WTC11 (cell line): ENCODE measurements at regions not wholly inside any gene's neighbourhood (a gene's known extent, or its start where the extent isn't known, plus 50 kb on each side); places are given as distances from the start of the nearest gene placed in this dataset.

ENCODE experiments used
- ATAC-seq: fragments of 200-7000 bp; cut with Tn5 transposase; 2 replicates; pipeline ENCODE4 v1.10.0; 2021; ENCODE audit warnings: mild to moderate bottlenecking, moderate library complexity
- CTCF ChIA-PET: fragments of 300-600 bp; sonication (Branson Sonifier 250); formaldehyde crosslinking; loops from one replicate; lab custom pipeline; 2021; ENCODE audit warnings: antibody characterized with exemption; lab: Charles Lee
- POLR2A ChIA-PET: fragments of 350-600 bp; sonication (Branson Sonifier 250); formaldehyde crosslinking; loops from one replicate; lab custom pipeline; 2021; ENCODE audit warnings: antibody characterized with exemption; lab: Charles Lee
- DNase-seq: peaks from one replicate; pipeline ENCODE4 v3.0.0; 2021; ENCODE audit warnings: low spot score
- H3K27ac Mint-ChIP-seq: 2 replicates; pipeline ENCODE4 v1.8.0; 2021; ENCODE audit warnings: mixed read lengths
- H3K27me3 Mint-ChIP-seq: 2 replicates; pipeline ENCODE4 v1.8.0; 2021; ENCODE audit warnings: low read depth, mild to moderate bottlenecking, moderate library complexity, mixed read lengths
- H3K36me3 Mint-ChIP-seq: 2 replicates; pipeline ENCODE4 v1.8.0; 2021; ENCODE audit warnings: mixed read lengths
- H3K4me1 Mint-ChIP-seq: 2 replicates; pipeline ENCODE4 v1.8.0; 2022; ENCODE audit warnings: mixed read lengths
- H3K4me3 Mint-ChIP-seq: 2 replicates; pipeline ENCODE4 v1.8.0; 2021; ENCODE audit warnings: mild to moderate bottlenecking, moderate library complexity, mixed read lengths
- H3K9me3 Mint-ChIP-seq: 2 replicates; pipeline ENCODE4 v1.8.0; 2021; ENCODE audit warnings: mixed read lengths
- ARID4B ChIP-seq: sonication (generic); formaldehyde crosslinking; IDR thresholded peaks from 2 replicates; pipeline ENCODE4 v1.8.0; 2023; ENCODE audit warnings: missing genetic modification reagents, mild to moderate bottlenecking, borderline replicate concordance
- ATF2 ChIP-seq: sonication (generic); formaldehyde crosslinking; IDR thresholded peaks from 2 replicates; pipeline ENCODE4 v1.8.1; 2022; ENCODE audit warnings: low read depth, missing genetic modification reagents, borderline replicate concordance
- ATF3 ChIP-seq: sonication (generic); formaldehyde crosslinking; conservative IDR thresholded peaks from 2 replicates; pipeline ENCODE4 v1.8.1; 2022; ENCODE audit warnings: mild to moderate bottlenecking, missing genetic modification reagents
- ELF4 ChIP-seq: sonication (generic); formaldehyde crosslinking; IDR thresholded peaks from 2 replicates; pipeline ENCODE4 v1.8.1; 2022; ENCODE audit warnings: low read depth, mild to moderate bottlenecking, moderate library complexity, missing genetic modification reagents
- ERG ChIP-seq: fragments of 250-450 bp; sonication (Bioruptor Pico); IDR thresholded peaks from 2 replicates; pipeline ENCODE4 v1.8.0; 2021; ENCODE audit warnings: mild to moderate bottlenecking
- ETV6 ChIP-seq: sonication (generic); formaldehyde crosslinking; IDR thresholded peaks from 2 replicates; pipeline ENCODE4 v1.8.1; 2022; ENCODE audit warnings: mild to moderate bottlenecking, missing genetic modification reagents
- FOXK1 ChIP-seq: sonication (generic); formaldehyde crosslinking; IDR thresholded peaks from 2 replicates; pipeline ENCODE4 v1.8.0; 2022; ENCODE audit warnings: mild to moderate bottlenecking, moderate library complexity, missing genetic modification reagents
- HMGXB4 ChIP-seq: sonication (generic); formaldehyde crosslinking; IDR thresholded peaks from 2 replicates; pipeline ENCODE4 v1.8.1; 2023; ENCODE audit warnings: mild to moderate bottlenecking, moderate library complexity, missing genetic modification reagents
- IRF1 ChIP-seq: sonication (generic); formaldehyde crosslinking; IDR thresholded peaks from 2 replicates; pipeline ENCODE4 v1.8.0; 2023; ENCODE audit warnings: missing genetic modification reagents
- MXD4 ChIP-seq: fragments of 250-450 bp; sonication (Bioruptor Pico); IDR thresholded peaks from 2 replicates; pipeline ENCODE4 v1.8.0; 2021; ENCODE audit warnings: mild to moderate bottlenecking, moderate library complexity, borderline replicate concordance
- PREB ChIP-seq: sonication (generic); formaldehyde crosslinking; IDR thresholded peaks from 2 replicates; pipeline ENCODE4 v1.8.1; 2022; ENCODE audit warnings: mild to moderate bottlenecking, missing genetic modification reagents, moderate library complexity, borderline replicate concordance
- SMAD3 ChIP-seq: sonication (generic); formaldehyde crosslinking; IDR thresholded peaks from 2 replicates; pipeline ENCODE4 v1.8.0; 2022; ENCODE audit warnings: missing genetic modification reagents, mild to moderate bottlenecking, borderline replicate concordance
- ZNF121 ChIP-seq: sonication (generic); formaldehyde crosslinking; IDR thresholded peaks from 2 replicates; pipeline ENCODE4 v1.8.0; 2023; ENCODE audit warnings: missing genetic modification reagents
- ZNF317 ChIP-seq: sonication (generic); formaldehyde crosslinking; IDR thresholded peaks from 2 replicates; pipeline ENCODE4 v1.8.1; 2023; ENCODE audit warnings: low read depth, mild to moderate bottlenecking, moderate library complexity, missing genetic modification reagents, borderline replicate concordance
- ZNF512 ChIP-seq: sonication (generic); formaldehyde crosslinking; IDR thresholded peaks from 2 replicates; pipeline ENCODE4 v1.8.1; 2022; ENCODE audit warnings: missing genetic modification reagents, borderline replicate concordance
- ZNF532 ChIP-seq: fragments of 250-450 bp; sonication (Bioruptor Pico); IDR thresholded peaks from 2 replicates; pipeline ENCODE4 v1.9.0; 2021; ENCODE audit warnings: mild to moderate bottlenecking, borderline replicate concordance

- Mint-ChIP-seq H3K4me3 (no peak overlapping the region), H3K27ac (no peak overlapping the region), H3K9me3 (peaks cover 3% of the 10 kb centered on the region; the same call in 1 of the 2 replicates), H3K27me3 (no peaks in the 10 kb centered on the region), H3K36me3 (no peaks in the 10 kb centered on the region), H3K4me1 (no peaks in the 10 kb centered on the region)
- POLR2A ChIA-PET: no interaction called here
- TF ChIP-seq ATF2: no peak
- TF ChIP-seq ZNF121: no peak
- TF ChIP-seq IRF1: no peak
- no peak for TF ChIP-seq ETV6
- no peak for TF ChIP-seq ZNF532
- no peak for TF ChIP-seq PREB
- no peak for TF ChIP-seq ZNF317 (CRISPR knock-in tag)
- no peak for TF ChIP-seq FOXK1 (CRISPR knock-in tag)
- no peak for TF ChIP-seq ELF4 (CRISPR knock-in tag)
- no peak for TF ChIP-seq MXD4 (CRISPR knock-in tag)
- ATAC-seq: no peak
- no peak for DNase-seq
- CTCF ChIA-PET: no interaction called here
Measured at GRCh38 chr2:100743741-100744140, 76.2 kb upstream of the NPAS2 start.

- ATAC-seq (no peak), DNase-seq (no peak)
- CTCF ChIA-PET: interaction anchor here (1.0 kb wide), 1 partner anchor 474 kb away, joined by 4 read pairs; no protein-coding TSS in a partner anchor
- no peaks in the 10 kb centered on the region for H3K36me3 Mint-ChIP-seq
- H3K4me1 Mint-ChIP-seq: no peaks in the 10 kb centered on the region
- H3K27me3 Mint-ChIP-seq: no peaks in the 10 kb centered on the region
- no peak overlapping the region for H3K4me3 Mint-ChIP-seq
- peaks cover 3% of the 10 kb centered on the region; the same call in 1 of the 2 replicates for H3K9me3 Mint-ChIP-seq
- POLR2A ChIA-PET: no interaction called here
- H3K27ac Mint-ChIP-seq: no peak overlapping the region
- TF ChIP-seq SMAD3 (CRISPR knock-in tag) (no peak), ERG (CRISPR knock-in tag) (no peak), PREB (no peak), HMGXB4 (CRISPR knock-in tag) (no peak), ARID4B (no peak), ZNF512 (CRISPR knock-in tag) (no peak), ATF3 (no peak)
Measured at GRCh38 chr2:100744184-100744583, 75.8 kb upstream of the NPAS2 start.
